ENCODE measurements at regions not wholly inside any gene's neighbourhood (a gene's known extent, or its start where the extent isn't known, plus 50 kb on each side); places are given as distances from the start of the nearest gene placed in this dataset.
"Not testable (repeated sequence)": the region's sequence is repeated elsewhere in the genome, so short reads cannot be mapped to it uniquely, and the experiment has no call there.

DNA sequence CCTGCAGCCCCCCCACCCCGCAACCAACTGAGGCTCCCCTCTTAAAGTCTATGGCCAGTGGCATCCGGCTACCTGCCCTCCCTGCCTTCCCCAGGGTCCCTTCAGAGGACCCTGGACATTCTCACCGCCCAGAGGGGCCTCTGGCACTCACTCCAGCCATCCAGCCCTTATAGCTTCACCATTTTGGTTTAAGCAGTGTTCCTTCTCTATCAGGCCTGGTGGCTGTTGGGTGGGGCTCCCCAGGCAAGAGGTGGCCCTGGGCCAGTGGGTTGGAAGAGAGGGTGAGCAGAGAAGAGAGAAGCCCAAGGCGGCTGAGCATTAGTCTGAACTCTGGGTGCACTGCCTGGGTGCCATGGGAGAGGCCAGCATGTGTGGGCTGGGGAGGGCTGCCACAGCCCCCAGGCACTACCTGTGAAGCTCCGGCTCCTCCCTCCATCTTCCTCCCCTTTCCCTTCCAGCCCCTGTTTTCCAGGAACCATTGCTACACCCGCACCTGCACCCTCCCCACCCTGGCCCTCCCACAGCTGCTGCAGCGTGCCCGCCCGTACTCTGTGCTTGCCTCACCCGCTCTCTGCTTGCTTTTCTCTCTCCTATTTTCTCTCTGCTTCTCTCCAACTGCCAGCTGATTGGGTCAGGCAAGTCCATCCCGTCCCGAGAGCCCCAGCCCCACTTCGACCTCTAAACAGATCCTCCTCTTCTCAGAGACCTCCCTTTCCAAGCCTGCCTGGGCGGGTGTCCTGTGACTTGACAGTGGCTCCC, 168.2 kb downstream of the TBC1D2B start:
- no peak for DNase-seq

DNA sequence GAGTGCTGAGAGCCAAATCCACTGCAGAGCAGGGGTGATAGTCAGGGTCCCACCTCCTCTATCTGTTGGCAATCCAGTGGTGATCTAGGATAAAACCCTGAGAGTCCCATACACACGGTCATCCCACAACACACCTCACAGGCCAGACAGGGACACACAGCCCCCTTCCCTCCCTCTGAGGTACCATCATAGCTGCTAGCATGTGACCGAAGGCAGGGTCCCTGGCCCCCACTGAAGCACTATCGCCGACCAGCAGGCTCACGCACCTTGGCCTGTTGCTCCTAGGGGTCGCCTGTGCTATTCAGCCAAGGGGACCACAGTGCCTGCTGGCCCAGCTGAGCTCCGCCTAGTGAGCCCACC, 168.8 kb downstream of the TBC1D2B start:
- not testable (repeated sequence) for DNase-seq

DNA sequence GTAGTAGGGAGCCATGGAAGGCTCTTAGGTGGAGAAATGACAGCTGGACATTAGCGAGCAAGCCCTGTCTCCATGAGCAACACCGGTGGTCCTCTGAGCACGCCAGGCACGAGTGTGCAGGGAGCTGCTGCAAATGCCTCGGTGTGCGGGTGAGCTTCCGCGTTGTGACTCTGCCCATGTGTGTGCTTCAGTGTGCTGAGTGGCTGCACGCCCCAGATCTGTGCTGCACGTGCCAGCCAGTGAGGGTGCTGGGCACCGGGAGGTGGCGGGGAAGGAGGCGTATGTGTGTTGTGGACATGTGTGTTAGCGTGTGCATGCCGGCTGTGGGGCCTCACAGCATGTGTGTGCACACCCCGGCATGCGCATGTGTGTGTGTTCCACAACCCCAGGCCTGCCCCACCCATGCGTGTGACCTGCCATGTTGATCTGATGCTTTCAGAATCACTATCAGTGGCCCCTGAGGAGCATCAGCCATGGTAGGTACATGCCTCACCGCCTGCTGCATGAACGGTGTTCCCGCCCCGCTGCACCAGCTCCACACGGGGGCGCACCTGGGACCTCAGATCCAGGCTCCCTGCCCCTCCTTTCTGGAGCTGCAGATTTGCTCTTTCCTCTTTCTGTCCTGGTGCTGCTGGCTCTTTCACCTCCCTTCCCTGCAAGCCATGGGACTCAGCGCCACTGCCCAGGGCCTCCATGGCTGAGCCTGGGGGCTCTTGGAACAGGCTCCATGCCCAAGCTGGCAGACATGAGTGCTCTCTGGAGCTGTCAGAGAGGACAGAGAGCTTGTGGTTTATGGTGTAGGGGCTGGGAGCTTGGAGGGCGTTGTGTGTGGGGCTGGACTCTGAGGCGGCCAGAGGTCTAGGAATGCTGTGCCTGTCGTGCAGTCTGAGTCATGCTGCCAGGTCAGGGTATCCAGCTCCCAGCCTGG, 169.4 kb downstream of the TBC1D2B start:
- peak; percentile 61 to 68 for DNase-seq

DNA sequence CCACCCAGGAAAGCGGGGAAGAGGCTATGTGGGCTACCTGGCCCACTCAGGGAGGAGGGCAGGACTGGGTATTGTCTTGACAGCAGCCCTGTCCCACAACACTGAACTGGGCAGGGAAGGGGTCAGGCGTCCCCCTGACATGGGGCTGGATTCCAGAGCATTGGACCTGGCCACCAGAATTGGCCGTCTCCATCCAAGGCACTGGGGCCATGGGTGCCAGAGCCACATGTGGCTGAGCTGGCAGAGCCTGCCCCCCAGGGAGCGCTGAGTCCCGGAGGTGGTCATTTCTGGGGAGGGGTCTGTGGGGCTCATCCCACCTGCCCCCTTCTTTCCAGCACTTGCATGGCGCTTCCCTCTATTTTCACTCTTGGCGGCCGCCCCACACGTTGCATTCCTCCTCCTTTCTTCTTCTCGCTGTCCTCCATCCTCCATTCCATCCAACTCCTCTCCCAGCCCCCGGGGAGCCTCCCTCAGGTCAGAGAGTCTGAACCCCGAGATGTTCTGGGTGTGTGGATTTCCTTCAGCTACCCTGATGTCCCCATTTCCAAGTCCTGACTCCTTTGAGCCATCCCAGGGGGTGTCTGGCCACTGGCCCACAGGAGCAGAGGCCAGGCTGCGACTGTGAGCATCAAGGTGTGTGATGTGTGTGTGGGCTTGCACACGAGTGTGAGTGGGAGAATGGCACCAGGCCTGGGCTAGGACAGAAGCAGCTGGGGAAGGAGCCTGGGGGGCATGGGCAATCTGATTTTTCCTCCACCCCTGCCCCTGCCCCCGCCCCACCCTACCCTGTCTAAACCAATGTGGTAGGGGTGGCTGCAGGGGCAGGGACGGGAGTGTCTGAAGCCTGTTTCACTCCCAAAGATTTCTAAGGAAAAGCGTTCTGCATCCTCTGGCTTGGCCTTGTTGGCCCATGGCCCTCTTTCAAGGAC, 171.2 kb downstream of the TBC1D2B start:
- not testable (repeated sequence) for DNase-seq

DNA sequence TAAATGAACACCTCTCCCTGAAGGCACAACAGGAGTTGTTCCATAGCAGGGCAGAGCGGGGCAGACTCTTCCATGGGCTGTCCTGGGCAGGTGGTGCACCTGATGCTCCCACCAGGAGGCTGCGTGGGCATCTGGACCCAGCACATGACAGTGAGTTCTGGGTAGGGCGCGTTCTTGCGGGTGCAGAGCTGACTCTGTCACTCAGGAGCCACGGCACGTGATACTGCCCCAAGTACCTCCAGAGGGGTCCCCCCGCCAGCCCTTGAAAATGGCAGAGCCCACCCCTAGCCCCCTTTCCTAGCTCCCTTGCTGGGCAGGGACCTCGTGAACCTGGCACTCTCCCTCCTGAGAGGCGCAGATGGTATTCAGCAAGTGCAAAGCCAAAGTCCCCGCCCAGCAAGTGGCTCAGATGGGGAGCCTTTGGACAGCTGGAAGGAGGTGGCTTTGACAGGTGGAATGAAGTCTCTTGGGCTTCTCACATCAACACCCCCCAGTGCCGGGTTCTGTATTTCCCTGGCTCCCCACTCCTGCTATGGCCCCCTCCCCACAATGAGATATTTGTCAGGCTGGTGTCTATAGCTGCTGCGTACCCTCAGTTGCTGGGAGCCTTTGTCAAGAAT, 172.1 kb downstream of the TBC1D2B start:
- DNase-seq, result no peak

DNA sequence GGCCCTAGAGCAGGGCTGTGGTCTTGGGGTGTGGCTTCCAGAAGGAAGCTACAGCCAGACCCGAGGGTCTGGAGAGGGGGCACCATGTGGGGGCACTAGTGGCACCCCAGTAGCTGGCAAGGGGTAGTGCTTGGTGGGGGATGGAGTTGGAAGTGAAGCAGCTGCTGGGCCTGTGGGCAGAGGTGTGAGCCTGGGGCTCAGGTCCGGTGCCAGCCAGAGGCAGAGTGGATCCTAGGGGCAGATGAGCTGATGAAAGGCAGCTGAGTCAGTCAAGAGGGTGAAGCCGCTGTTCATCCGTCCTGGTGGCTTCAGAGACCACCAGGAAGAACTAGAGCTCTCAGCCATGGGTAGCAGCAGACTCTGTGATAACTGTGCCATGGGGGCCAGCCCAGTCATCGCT, 172.6 kb downstream of the TBC1D2B start:
- DNase-seq, result no peak

DNA sequence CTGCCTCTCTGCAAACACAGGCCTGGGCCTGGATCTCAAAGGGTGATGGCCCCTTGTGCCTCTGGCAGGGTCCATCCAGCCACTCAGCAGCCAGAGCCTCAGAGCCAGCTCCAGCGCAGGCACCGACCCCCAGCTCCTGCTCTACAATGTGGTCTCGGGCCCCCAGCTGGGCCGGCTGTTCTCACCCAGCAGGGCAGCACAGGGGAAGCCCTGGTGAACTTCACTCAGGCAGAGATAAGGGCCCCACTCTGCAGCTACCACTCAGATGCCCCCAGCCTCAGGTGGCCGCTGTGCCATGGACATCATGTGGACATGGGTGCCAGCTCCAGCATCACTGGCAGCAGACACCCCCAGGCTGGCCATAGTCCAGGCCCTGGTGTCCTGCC, 173.1 kb downstream of the TBC1D2B start:
- no peak for DNase-seq

DNA sequence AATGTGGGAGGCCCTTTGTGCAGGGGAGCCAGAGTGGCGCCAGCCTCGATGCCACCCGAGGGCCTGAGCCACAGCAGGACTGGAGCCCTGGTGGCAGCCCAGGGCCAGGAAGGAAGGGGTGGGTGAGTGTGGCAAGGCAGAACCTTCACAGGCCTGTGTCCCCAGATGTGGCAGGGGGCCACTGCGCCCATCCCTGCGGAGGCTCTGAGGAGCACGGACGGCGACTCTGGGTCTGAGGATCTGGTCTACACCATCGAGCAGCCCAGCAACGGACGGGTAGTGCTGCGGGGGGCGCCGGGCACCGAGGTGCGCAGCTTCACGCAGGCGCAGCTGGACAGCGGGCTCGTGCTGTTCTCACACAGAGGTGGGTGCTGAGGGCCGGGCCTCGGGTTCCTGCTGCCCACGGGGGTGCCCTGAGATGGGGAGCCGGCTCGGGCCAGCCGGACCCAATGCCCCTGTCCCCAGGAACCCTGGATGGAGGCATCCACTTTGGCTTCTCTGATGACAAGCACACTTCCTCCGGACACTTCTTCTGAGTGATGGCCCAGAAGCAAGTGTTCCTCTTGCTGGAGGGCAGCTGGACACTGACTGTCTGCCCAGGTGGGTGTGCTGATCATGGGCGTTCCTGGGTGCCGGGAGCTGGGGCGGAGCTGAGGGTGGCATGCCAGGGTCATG, 173.6 kb downstream of the TBC1D2B start:
- not testable (repeated sequence) for DNase-seq

DNA sequence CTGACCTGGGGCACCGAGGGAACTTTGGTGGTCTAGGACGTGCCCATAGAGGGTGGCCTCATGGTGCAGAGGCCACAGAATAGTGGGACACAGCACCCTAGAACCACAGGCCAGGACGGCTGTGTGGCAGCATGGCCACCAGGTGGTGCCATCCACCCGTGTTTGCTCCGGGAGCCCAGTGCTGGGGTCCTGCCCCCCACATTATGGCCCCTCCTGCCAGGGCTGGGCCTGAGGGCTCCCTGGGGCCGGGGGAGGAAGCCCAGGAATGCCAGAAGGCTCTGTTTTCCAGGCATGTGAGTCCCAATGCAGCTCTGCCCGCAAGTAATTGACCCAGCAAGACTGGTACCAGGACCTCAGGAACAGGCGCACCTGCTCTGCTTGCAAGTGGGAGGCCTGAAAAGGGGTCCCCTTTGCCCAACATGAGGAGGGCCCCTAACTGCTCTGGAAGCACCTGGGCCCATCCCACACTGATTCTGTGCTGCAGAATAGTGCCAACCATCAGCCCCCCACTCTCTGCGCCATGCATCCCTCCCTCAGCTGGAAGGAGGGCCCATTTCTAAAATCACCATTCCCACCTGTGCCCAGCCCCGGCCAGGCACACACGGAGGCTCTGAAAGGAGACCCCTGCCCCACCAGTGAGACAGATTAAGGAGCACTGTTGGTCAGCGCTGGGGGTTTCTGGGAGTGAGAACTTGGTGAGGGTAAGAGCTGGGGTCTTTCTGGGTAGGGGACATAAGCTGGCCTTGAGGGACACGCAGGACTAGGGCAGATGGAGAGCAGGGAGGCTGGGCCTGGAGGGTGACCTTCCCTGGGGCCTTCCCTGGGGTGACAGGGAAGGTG, 174.4 kb downstream of the TBC1D2B start:
- peak in 1 of 2 experiments; percentile 5 for DNase-seq

DNA sequence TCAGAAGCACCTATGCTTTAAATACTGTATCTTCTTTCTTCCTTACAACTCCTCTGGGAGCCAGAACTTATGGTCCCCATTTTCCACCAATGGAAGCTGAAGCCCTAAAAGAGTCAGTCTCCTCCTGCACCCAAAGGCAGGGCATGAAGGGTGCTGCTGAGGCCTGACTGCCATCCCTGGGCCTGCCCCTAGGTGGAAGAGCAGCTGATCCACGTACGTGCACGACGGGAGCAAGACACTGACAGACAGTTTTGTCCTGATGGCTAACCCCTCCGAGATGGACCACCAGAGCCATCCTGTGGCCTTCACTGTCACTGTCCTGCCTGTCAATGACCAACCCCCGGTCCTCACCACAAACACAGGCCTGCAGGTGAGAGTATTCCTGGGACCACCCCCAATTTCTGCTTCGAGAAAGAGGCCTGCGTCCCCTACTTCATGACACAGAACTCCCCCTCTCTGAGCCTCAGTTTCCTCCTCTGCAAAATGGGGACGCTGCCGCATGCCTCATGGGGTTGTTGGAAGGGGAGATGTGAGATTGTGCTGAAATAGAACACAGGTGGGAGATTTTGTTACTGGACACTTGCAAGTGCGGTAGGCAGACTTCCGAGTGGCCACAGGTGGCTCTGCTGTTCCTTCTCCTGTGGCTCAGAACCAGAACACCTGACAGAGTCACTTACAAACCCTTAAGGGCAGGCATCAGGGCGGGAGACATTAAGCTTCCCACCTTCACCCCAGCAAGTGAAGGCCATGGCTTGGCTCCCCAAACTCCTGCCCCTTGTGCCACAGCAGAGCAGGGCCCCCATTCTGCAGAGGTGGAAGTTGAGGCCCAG, 175.4 kb downstream of the TBC1D2B start:
- DNase-seq, result no peak

DNA sequence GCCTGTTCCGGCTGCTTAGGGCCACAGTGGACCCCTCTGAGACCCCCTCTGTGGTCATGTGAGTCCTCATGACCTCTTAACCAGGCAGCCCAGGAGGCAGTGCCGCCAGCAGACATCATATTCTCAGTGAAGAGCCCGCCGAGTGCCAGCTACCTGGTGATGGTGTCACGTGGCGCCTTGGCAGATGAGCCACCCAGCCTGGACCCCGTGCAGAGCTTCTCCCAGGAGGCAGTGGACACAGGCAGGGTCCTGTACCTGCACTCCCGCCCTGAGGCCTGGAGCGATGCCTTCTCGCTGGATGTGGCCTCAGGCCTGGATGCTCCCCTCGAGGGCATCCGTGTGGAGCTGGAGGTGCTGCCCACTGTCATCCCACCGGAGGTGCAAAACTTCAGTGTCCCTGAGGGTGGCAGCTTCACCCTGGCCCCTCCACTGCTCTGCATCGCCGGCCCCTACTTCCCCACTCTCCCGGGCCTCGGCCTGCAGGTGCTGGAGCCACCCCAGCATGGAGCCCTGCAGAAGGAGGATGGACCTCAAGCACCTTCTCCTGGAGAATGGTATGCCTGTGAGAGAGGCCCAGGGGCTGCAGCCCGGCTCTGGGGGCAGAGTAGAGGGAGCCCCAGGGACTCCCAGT, 176.1 kb downstream of the TBC1D2B start:
- no peak for DNase-seq

DNA sequence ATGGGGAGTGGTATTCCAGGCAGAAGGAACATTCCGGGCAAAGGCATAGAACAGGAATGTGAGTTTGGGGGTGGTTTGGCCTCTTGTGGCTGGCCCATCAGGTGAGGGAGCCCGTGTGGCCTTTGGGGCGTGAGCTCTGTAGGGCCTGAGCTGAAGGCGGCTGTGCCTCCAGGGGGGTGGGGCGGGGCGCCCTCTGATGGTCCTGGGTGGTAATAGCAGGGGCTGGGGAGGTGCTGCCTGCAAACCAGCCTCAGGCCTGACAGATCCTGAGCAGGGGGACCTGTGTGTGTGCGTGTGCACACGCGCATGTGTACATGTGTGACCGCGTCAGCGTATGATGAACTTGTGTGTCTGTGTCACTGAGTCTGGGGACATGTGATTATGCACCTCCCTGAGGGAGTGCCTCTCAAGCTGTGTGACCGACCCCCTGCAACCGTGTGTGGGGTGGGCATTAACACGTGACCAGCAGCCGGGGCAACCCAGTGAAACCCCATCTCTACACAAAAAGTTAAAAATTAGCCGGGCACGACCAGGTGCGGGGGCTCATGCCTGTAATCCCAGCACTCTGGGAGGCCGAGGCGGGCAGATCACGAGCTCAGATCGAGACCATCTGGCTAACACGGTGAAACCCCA, 177.1 kb downstream of the TBC1D2B start:
- DNase-seq, result peak in 1 of 2 experiments; percentile 9

DNA sequence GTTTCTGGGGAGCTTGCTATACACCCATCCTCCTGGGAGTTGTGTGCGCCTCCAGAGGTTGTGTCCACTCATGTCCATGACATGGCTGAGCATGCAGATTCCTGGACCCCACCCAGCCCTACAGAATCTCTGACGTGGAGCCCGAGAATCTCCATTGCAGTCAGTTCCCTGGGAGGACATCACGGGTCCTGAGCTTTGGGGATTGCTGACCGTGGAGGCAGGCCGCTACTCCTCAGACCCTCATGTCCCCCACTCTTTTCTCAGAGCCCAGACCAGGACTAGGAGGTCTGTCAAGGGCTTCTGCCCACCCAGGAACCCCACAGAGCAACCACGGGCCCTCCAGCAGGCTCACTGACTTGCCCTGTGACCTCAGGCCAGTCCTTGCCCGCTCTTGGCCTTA, 177.7 kb downstream of the TBC1D2B start:
- not testable (repeated sequence) for DNase-seq

DNA sequence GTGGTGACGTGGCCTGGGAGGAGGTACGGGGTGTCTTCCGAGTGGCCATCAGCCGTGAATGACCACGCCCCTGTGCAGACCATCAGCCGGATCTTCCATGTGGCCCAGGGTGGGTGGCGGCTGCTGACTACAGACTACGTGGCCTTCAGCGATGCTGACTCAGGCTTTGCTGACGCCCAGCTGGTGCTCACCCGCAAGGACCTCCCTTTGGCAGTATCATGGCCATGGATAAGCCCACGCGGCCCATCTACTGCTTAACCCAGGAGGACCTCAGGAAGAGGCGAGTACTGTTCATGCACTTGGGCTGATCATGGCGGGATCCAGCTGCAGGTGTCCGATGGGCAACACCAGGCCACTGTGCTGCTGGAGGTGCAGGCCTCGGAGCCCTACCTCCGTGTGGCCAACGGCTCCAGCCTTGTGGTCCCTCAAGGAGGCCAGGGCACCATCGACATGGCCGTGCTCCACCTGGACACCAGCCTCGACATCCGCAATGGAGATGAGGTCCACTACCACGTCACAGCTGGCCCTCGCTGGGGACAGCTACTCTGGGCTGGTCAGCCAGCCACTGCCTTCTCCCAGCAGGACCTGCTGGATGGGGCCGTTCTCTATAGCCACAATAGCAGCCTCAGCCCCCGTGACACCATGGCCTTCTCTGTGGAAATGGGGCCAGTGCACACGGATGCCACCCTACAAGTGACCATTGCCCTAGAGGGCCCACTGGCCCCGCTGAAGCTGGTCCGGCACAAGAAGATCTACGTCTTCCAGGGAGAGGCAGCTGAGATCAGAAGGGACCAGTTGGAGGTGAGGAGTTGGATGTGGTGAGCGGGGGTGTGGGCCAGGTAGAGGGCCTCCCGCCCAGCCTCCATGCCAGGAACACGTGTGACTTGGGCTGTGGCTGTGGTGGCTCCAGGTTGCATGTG, 178.4 kb downstream of the TBC1D2B start:
- DNase-seq, result no peak

DNA sequence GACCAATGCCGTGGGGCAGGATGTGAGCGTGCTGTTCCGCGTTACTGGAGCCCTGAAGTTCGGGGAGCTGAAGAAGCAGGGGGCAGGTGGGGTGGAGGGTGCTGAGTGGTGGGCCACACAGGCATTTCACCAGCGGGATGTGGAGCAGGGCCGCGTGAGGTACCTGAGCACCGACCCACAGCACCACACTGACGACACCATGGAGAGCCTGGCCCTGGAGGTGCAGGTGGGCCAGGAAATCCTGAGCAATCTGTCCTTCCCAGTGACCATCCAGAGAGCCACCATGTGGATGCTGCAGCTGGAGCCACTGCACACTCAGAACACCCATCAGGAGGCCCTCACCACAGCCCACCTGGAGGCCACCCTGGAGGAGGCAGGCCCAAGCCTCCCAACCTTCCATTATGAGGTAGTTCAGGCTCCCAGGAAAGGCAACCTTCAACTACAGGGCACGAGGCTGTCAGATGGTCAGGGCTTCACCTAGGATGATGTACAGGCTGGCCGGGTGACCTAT, 179.6 kb downstream of the TBC1D2B start:
- DNase-seq, result no peak

DNA sequence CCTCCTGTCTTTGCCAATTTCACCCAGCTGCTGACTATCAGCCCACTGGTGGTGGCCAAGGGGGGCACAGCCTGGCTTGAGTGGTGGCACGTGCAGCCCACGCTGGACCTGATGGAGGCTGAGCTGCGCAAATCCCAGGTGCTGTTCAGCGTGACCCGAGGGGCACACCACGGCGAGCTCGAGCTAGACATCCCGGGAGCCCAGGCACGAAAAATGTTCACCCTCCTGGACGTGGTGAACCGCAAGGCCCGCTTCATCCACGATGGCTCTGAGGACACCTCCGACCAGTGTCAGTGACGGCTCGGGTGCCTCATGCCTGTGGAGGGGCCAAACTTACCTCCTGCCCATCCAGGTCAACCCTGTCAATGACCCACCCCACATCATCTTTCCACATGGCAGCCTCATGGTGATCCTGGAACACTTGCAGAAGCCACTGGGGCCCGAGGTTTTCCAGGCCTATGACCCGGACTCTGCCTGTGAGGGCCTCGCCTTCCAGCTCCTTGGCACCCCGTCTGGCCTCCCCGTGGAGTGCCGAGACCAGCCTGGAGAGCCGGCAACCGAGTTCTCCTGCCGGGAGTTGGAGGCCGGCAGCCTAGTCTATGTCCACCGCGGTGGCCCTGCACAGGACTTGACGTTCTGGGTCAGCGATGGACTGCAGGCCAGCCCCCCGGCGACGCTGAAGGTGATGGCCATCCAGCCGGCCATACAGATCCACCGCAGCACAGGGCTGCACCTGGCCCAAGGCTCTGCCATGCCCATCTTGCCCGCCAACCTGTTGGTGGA, 180.2 kb downstream of the TBC1D2B start:
- not testable (repeated sequence) for DNase-seq
